Gastrocnemius medialis (tissue), 4 donors: ENCODE measurements at regions not wholly inside any gene's neighbourhood (a gene's known extent, or its start where the extent isn't known, plus 50 kb on each side); places are given as distances from the start of the nearest gene placed in this dataset.
A peak's percentile ranks its signal among the peaks of the same experiment; 100 is the strongest.

ENCODE experiments used
- ATAC-seq, 2 donors: fragments of 150-250 bp; one replicate each; pipeline ENCODE4 v1.9.1; 2016
- DNase-seq, 2 donors: peaks; one replicate each; pipeline ENCODE4 v3.0.0-alpha.2; 2019
- H3K27ac ChIP-seq, 4 donors: fragments of 200-600 bp; sonication (generic); 1 replicate in 1 of 4; 2 replicates in 3 of 4; pipeline ENCODE4 v1.5.1; 2016 to 2018; ENCODE audit warnings: mild to moderate bottlenecking in 2 of 4, moderate library complexity in 1 of 4
- H3K27me3 ChIP-seq, 3 donors: fragments of 200-600 bp; sonication (generic) in 2 of 3; 1 replicate in 1 of 3; 2 replicates in 2 of 3; pipeline versions ENCODE4 v1.5.1 to v1.6.0; 2016 to 2019; ENCODE audit warnings: mild to moderate bottlenecking in 1 of 3, moderate library complexity in 1 of 3
- H3K36me3 ChIP-seq, 2 donors: fragments of 200-600 bp; sonication (generic) in 1 of 2; one replicate each; pipeline ENCODE4 v1.5.1; 2017 to 2018
- H3K4me1 ChIP-seq, 2 donors: fragments of 200-600 bp; sonication (generic) in 1 of 2; one replicate each; pipeline ENCODE4 v1.5.1; 2016 to 2017; ENCODE audit warnings: mild to moderate bottlenecking in 2 of 2
- H3K4me3 ChIP-seq, 4 donors: fragments of 200-600 bp; sonication (generic) in 3 of 4; 1 replicate in 1 of 4; 2 replicates in 3 of 4; pipeline ENCODE4 v1.5.1; 2016 to 2019; ENCODE audit warnings: mild to moderate bottlenecking in 2 of 4
- H3K9me3 ChIP-seq, 3 donors: fragments of 200-600 bp; sonication (generic) in 2 of 3; 1 replicate in 1 of 3; 2 replicates in 2 of 3; pipeline ENCODE4 v1.5.1; 2016 to 2019
- POLR2A ChIP-seq, 2 donors: fragments of 450-650 bp; IDR thresholded peaks; one replicate each; pipeline ENCODE4 v1.6.1; 2017; ENCODE audit warnings: antibody characterized with exemption in 2 of 2, mild to moderate bottlenecking in 2 of 2, moderate library complexity in 2 of 2
- in situ Hi-C, 4 donors: fragments of 200-750 bp; cut with MboI; loops; one replicate each; pipeline versions ENCODE4 v1.15.0 to v1.8.0; 2017; ENCODE audit warnings: low sequenced_read_pairs in 4 of 4
- intact Hi-C: fragments of 100-400 bp; cut with DNase I; formaldehyde crosslinking; loops from one replicate; pipeline ENCODE4 v1.15.1; 2023; ENCODE audit warnings: low total_unique reads
- TF ChIP-seq, protein P1 (sequence below), 5 experiments: fragments of 450-650 bp in 3 of 5; fragments of 200-600 bp in 2 of 5; sonication (generic) in 2 of 5; IDR thresholded peaks in 4 of 5; conservative IDR thresholded peaks in 1 of 5; 1 replicate in 4 of 5; 2 replicates in 1 of 5; pipeline ENCODE4 v1.5.1; 2016 to 2019; ENCODE audit warnings: antibody characterized with exemption in 5 of 5, mild to moderate bottlenecking in 3 of 5, moderate library complexity in 3 of 5

DNA sequence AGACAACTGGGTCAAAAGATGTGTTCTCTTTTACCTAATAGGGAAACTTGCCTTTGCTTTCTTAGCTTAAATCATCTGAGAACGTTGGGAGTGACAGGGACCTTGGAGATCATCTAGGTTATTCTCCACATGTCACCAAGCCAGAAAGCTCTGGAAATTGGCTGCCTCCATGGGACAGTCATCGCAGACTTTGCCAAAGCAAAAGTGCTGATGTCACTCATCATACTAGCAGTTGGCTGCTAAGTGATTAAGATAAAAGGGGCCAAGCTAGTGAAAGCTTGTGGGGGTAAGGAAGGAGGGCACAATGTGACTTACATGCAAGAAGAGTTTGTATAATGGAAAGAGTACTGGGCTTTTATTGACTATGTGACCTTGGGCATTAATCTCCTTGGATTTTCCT is 198.0 kb upstream of the PFN2 start:
- DNase-seq (peak; percentile 62 to 84), ATAC-seq (peak; percentile 99)
- in situ Hi-C loops, result no loop called here
- Histone ChIP-seq H3K4me3 (no peak overlapping the region), H3K27ac (peak overlapping the region; percentile 73 to 89 (median 80)), H3K36me3 (no peaks in the 10 kb centered on the region), H3K27me3 (no peaks in the 10 kb centered on the region), H3K4me1 (peaks cover 25 to 31% of the 10 kb centered on the region in 2 donors), H3K9me3 (no peaks in the 10 kb centered on the region)
- TF ChIP-seq, protein P1, sequence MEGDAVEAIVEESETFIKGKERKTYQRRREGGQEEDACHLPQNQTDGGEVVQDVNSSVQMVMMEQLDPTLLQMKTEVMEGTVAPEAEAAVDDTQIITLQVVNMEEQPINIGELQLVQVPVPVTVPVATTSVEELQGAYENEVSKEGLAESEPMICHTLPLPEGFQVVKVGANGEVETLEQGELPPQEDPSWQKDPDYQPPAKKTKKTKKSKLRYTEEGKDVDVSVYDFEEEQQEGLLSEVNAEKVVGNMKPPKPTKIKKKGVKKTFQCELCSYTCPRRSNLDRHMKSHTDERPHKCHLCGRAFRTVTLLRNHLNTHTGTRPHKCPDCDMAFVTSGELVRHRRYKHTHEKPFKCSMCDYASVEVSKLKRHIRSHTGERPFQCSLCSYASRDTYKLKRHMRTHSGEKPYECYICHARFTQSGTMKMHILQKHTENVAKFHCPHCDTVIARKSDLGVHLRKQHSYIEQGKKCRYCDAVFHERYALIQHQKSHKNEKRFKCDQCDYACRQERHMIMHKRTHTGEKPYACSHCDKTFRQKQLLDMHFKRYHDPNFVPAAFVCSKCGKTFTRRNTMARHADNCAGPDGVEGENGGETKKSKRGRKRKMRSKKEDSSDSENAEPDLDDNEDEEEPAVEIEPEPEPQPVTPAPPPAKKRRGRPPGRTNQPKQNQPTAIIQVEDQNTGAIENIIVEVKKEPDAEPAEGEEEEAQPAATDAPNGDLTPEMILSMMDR (IDR thresholded peaks at IDR 0.05 in 4 of 5, conservative IDR thresholded peaks at IDR 0.05 in 1 of 5), result no peak
- intact Hi-C loops, result loop anchor here (5.0 kb wide), 1 partner anchor 71 kb away; no protein-coding TSS in a partner anchor

GRCh38 chr3:150165396-150166094 is 194.8 kb upstream of the PFN2 start:
- no peak for ATAC-seq
- H3K4me3 ChIP-seq, result no peak overlapping the region
- intact Hi-C loops (loop anchor here (2.0 to 5.0 kb wide), 2 partner anchors 15 to 68 kb away; no protein-coding TSS in a partner anchor), in situ Hi-C loops (no loop called here)
- DNase-seq, result no peak
- H3K9me3 ChIP-seq, result no peaks in the 10 kb centered on the region
- H3K27ac ChIP-seq, result no peak overlapping the region
- peaks cover 20 to 24% of the 10 kb centered on the region in 2 donors for H3K4me1 ChIP-seq
- H3K27me3 ChIP-seq, result no peaks in the 10 kb centered on the region
- H3K36me3 ChIP-seq, result no peaks in the 10 kb centered on the region
- no peak for TF ChIP-seq POLR2A (IDR thresholded peaks at IDR 0.05)
- TF ChIP-seq, protein P1 (IDR thresholded peaks at IDR 0.05 in 4 of 5, conservative IDR thresholded peaks at IDR 0.05 in 1 of 5), result no peak

DNA sequence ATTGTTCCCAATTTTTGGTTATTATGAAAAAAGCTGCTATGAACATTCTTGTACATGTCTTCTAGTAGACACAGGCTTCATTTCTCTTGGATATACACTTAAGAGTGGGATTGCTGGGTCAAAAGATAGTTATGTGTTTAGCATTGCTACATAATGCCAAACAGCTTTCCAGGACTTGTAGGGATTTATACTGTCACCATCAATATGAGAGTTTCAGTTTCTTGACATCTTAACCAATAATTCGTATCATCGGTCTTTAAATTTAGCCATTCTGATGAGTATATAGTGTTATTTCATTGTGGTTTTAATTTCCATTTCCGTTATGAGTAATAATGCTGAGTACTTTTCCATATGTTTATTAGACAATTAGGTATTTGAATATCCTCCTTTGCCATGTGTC is 190.3 kb upstream of the PFN2 start:
- intact Hi-C loops, result no loop called here
- TF ChIP-seq, protein P1 (IDR thresholded peaks at IDR 0.05 in 4 of 5, conservative IDR thresholded peaks at IDR 0.05 in 1 of 5), result no peak
- no peak for TF ChIP-seq POLR2A (IDR thresholded peaks at IDR 0.05)
- in situ Hi-C loops, result no loop called here

GRCh38 chr3:150158943-150159625 is 188.4 kb upstream of the PFN2 start:
- intact Hi-C loops, result no loop called here
- H3K27ac ChIP-seq, result no peak overlapping the region
- H3K27me3 ChIP-seq, result no peaks in the 10 kb centered on the region
- no peaks in the 10 kb centered on the region for H3K9me3 ChIP-seq
- H3K4me3 ChIP-seq, result no peak overlapping the region
- no peaks in the 10 kb centered on the region for H3K4me1 ChIP-seq
- peak in 1 of 2 donors; percentile 53 for ATAC-seq
- H3K36me3 ChIP-seq, result no peaks in the 10 kb centered on the region
- no peak for DNase-seq
- in situ Hi-C loops, result no loop called here
- TF ChIP-seq, protein P1 (IDR thresholded peaks at IDR 0.05 in 4 of 5, conservative IDR thresholded peaks at IDR 0.05 in 1 of 5), result no peak
- TF ChIP-seq POLR2A (IDR thresholded peaks at IDR 0.05), result no peak

More for the DNA sequence above, 190.3 kb upstream of the PFN2 start:
- DNase-seq (no peak), ATAC-seq (no peak)
- Histone ChIP-seq H3K4me3 (no peak overlapping the region), H3K36me3 (no peaks in the 10 kb centered on the region), H3K4me1 (no peaks in the 10 kb centered on the region), H3K27me3 (no peaks in the 10 kb centered on the region), H3K27ac (no peak overlapping the region), H3K9me3 (no peaks in the 10 kb centered on the region)
